ENCODE measurements at regions not wholly inside any gene's neighbourhood (a gene's known extent, or its start where the extent isn't known, plus 50 kb on each side); places are given as distances from the start of the nearest gene placed in this dataset.
A peak's percentile ranks its signal among the peaks of the same experiment; 100 is the strongest.
"Not testable (repeated sequence)": the region's sequence is repeated elsewhere in the genome, so short reads cannot be mapped to it uniquely, and the experiment has no call there.

- DNase-seq: no peak
These were observed 484.5 kb upstream of the PROK2 start for GRCh38 chr3:72269475-72269874.

DNA sequence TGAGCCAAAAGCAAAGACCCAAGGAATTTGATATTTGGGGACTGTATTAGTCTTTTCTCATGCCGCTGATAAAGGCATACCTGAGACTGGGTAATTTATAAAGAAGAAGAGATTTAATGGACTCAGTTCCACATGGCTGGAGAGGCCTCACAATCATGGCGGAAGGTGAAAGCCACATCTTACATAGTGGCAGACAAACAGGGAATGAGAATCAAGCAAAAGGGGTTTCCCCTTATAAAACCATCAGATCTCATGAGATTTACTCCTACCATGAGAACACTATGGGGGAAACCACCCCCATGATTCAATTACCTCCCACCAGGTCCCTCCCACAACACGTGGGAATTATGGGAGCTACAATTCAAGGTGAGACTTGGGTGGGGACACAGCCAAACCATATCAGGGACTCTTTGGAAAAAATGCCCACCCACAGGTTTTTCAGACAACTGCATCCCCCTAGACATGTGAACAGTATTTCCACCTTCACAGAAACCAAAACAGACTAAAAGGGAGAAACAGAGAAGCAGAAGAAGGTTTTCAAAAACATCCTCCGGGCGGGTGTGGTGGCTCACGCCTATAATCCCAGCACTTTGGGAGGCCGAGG, 482.1 kb upstream of the PROK2 start:
- not testable (repeated sequence) for DNase-seq

DNA sequence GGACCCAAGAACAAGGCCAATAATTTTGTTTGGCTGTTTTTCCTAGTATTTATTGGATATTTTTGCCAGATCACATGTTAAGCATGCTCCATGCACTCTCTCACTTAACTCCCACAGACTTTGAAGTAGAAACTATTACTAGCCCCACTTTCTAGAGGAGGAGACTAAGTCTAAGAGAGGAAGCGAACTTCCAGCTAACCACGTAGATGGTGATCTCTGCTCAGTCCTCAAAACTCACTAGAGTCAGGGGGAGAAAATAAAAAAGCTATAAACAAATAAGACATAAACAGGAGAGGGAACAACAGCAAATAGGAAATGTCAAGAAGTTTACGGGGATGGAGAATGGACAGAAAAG, 481.0 kb upstream of the PROK2 start:
- no peak for DNase-seq

- no peak for DNase-seq
These were observed 480.5 kb upstream of the PROK2 start for GRCh38 chr3:72265256-72266015.

GRCh38 chr3:72263223-72263990, 478.5 kb upstream of the PROK2 start:
- DNase-seq: no peak

GRCh38 chr3:72262736-72263135, 477.8 kb upstream of the PROK2 start:
- DNase-seq: no peak

- no peak for DNase-seq
These were observed 476.9 kb upstream of the PROK2 start for GRCh38 chr3:72261566-72262564.

DNA sequence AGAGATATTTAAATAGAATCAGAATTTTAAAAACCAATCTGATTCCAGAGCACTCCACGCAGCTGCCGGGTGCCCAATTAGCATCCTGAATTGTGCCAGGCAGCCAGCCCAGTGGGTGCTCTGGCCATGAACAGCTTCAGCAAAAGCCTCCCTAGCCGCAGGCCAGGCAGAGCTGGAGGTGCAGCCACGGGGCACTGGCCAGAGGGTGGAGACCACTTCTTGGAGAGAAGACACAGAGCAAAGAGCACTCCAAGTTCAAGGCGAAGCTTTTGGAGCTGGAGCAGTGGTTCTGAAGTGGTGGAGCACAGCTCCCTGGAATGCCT, 475.6 kb upstream of the PROK2 start:
- no peak for DNase-seq

GRCh38 chr3:72259755-72260587, 475.0 kb upstream of the PROK2 start:
- no peak for DNase-seq

GRCh38 chr3:72258361-72259141, 473.6 kb upstream of the PROK2 start:
- no peak for DNase-seq

DNA sequence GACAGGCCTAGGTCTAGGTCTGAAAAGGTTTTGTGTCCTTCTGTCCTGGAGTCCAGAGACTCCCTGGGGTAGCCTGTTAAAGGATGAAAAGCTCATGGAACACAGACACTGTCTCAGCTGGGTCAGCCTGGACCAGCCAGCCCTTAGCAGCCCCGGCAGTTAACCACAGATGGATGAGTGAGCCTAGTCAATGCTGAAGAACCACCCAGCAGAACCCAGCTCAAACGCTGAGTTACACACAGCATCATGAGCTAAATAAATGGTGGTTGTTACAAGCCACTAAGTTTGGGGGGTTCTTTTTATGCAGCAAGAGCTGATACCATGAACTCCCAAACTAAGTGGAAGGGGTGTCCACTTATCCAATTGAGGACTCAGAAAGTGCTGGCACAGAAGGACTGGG, 472.8 kb upstream of the PROK2 start:
- no peak for DNase-seq

GRCh38 chr3:72257203-72257602, 472.3 kb upstream of the PROK2 start:
- DNase-seq: no peak

DNA sequence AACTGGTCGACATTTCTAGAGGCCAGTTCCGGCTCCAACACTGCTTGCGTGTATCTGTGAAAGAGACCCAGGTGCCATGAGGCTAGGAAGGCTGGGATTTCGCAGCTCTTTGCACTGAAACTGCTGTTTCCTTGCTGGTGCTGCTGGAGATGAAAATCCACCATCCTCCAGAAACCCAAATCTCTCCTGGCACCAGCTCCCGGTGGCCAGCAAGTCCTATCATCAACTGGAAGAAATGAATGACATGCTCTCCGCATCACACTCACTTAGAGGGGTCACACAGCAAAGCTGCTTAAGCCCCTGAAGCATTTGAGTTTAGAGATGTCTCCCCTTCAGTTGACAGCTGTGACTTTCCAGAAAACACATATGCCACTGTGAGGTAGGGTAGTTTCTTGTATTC, 471.8 kb upstream of the PROK2 start:
- DNase-seq: no peak

DNA sequence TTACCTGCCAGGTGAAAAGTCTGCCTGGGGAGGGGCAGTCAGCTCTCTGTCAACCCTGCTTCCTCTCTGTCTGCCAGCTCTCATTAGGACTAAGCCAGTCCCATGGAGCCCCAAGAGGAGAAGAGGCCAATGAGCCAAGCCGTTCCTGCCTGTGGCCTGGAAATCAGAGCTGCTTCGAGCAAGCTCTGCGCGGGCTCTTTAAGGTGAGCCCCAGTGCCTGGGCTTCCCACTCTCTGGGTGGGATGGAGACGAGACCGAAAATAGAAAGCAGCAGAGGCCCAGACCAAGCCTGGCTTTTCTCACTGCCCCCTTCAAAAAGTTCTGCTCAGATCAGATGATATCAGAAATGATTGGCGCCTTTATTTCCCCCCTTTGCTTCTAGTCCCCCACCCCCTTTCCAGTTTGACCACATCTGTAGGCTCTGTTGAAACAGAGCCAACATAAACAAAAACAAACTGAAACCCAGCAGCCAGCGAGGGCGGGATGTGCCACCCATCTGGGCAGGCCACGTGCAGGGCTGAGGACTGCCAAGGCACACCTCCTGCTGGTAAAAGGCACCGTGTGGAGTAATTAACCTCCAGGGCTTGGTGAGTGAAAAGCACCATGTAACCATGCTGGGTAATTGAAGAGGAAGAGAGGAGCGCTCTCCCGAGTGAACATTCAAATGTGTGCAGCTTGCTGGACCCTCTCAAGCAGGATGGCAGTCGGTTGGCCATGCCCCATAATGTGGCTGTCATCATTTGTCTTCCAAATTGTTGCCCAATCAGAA, 471.0 kb upstream of the PROK2 start:
- peak; percentile 59 for DNase-seq

DNA sequence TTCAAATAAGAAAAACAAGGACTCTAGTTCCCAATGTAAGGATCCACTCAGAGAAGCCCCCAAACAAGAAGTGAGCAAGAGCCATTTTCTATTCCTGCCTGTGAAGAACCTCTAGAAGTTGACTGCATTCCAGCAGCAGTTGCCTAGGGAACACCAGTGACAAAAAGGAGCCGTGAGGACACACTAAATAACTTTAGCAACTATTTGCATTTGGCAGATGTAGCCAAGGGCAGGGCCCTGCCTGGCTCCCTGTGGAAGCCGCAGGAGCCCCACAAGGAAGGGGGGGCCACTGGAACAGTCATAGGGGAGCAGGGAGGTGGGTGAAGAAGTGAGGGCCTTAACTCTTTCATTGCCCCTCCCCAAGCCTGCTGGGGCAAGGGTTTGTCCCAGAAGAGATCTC, 470.2 kb upstream of the PROK2 start:
- DNase-seq: no peak

- no peak for DNase-seq
These were observed 469.5 kb upstream of the PROK2 start for GRCh38 chr3:72254483-72254882.

DNA sequence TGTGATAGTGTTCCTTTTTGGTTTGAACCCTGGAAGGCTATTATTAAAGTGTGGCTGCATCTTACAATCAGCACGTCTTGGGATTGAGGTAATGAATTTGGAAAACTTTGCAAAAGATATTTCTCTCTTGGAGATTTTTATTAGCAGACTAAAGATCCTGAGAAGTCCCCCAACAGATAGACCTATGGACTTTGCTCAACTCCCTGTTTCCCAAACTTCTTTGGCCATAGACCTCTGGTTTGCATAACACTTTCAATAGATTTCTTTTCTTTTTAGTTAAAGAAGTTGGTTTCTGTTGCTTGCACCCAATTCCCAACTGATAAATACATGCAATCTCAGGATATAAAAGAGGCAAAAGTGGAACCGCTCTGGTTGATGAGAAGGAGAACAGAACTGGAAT, 465.8 kb upstream of the PROK2 start:
- no peak for DNase-seq

- no peak for DNase-seq
These were observed 463.9 kb upstream of the PROK2 start for GRCh38 chr3:72248869-72249268.

GRCh38 chr3:72248389-72248761, 463.4 kb upstream of the PROK2 start:
- DNase-seq: no peak

GRCh38 chr3:72247645-72248388, 462.9 kb upstream of the PROK2 start:
- no peak for DNase-seq

Data from NCI-H2107 (cell line).